ENCODE measurements at regions not wholly inside any gene's neighbourhood (a gene's known extent, or its start where the extent isn't known, plus 50 kb on each side); places are given as distances from the start of the nearest gene placed in this dataset.

- TF ChIP-seq CTCF (IDR thresholded peaks at IDR 0.05) (no peak), POLR2A (IDR thresholded peaks at IDR 0.05) (no peak)
Observed at GRCh38 chr3:81295906-81296577, 465.4 kb downstream of the GBE1 start.
